UCSD-AML1 (cell line): ENCODE measurements at regions not wholly inside any gene's neighbourhood (a gene's known extent, or its start where the extent isn't known, plus 50 kb on each side); places are given as distances from the start of the nearest gene placed in this dataset.
"Not testable (repeated sequence)": the region's sequence is repeated elsewhere in the genome, so short reads cannot be mapped to it uniquely, and the experiment has no call there.

Experiments used
- DNase-seq: peaks from one replicate; lab custom pipeline; 2025; ENCODE audit not compliant: unreplicated experiment; lab: John Stamatoyannopoulos, UW

DNA sequence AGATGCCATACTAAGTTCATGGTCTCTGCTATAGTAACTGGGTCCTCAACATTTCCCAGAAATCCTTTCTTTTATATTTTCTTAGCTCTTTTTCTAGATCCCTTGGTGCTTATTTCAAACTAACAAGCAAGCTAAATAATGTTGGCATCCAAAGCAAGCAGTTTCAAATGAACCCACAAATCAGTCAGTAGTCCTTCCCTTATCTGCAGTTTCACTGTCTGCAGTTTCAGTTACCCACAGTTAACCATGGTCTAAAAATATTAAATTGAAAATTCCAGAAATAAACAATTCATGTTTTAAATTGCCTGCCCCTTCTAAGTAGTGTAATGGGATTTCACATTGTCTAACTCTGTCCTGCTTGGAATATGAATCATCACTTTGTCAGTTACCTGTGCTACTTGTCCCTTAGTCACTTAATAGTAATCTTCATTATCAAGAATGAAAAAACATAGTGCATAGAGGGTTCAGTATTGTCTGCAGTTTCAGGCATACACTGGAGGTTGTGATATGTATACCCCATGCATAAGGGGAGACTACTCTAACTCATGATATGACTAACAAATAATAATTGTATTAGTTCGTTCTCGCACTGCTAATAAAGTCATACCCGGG lies 633.7 kb downstream of the MECOM start:
- no peak for DNase-seq

DNA sequence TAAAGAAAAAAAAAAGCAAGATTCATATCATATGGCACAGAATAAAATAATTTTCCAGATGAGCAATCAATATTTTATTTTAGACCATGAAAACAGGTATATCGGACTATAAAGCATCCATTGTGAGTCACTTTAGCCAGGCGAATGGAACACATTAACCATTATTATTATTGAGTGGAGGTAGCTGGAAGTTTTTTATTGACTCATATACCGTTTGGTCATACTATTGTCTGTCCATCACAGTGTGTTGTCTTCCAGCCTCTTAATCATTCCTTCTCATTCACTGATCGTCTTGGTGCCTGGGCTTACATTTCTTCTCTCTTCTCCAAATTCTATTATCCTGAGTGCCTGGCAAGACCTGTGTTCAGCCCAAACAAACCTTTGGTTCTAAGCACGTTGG lies 634.8 kb downstream of the MECOM start:
- DNase-seq: no peak

DNA sequence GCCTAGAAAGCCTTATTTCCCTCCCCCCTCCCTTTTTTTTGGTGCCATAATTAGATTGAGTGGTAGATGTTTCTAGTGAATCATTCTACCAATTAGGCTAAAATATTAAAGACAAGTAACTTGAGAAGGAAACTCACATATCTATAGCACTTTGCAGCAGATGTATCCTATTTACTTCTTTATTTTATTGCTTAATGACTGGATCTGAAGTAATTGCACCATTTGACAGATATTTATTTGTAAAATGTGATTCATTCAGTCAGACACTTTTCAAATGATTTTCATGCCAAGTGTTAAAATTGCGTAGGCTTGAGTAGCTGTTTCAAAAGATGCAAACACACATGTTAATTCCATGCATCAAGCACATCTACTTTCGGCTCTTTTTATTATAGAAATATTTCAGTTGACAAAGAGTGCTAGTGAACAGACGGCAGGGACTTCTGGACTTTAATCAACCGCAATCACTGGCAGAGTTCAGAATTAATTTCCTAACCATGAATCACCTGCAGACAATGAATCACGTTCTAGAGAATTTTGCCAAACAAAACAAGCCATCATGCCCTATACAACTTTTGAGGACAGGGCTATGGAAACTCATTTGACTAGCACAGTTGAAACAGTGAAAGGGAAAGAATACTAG lies 636.8 kb downstream of the MECOM start:
- no peak for DNase-seq

DNA sequence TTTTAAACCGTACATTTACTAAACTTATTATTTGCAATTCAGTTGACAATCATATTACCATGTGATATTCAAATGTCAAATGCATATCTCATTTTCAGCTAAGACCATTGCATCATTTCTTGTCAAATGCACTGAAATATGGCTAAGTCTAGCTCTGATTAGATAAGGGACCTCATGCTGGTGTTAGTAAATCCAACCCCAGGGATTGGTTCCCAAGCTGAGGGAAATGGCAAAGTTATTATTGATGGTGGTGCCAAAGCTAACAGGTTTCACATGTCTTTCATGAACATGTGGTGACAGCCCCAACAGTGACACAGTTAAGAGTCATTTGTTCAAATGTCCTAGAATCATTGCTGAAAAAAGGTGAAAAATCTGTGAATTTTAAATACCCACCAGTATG lies 641.1 kb downstream of the MECOM start:
- no peak for DNase-seq

DNA sequence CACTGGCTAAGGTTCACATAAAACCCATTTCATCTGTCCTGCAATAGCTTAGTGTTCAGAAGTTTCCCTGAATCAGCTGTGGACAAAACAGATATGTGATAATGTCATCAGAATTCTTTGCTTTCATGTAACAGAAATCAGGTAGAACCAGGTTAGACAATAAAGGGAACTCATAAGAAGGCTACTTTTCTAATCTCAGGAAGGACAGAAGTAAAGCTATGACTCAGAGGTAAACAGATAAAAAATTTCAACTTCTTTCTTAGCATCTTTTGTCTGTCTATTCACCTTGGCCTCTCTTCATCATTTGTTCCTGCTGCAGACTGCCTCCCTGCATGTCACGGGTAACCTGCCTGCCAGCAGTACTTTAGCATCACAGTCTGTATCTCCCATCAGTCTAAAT lies 643.1 kb downstream of the MECOM start:
- DNase-seq: no peak

DNA sequence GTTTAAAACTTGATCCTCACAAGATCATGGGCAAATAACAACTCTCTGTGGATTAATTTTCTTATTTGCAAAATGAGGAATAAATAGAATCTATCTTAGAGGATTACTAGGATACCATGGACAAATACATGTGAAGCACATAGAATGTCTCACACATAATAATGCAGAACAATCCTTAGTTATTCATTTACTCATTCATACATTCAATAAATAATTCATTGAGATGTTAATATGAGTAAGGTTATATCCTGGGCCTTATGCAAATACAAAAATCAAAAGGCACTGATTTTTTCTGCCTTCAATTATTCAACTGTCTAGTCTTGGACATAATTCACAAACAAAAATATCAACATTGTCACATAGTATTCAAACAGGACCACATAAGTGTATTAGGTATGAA lies 654.1 kb downstream of the MECOM start:
- DNase-seq: no peak

DNA sequence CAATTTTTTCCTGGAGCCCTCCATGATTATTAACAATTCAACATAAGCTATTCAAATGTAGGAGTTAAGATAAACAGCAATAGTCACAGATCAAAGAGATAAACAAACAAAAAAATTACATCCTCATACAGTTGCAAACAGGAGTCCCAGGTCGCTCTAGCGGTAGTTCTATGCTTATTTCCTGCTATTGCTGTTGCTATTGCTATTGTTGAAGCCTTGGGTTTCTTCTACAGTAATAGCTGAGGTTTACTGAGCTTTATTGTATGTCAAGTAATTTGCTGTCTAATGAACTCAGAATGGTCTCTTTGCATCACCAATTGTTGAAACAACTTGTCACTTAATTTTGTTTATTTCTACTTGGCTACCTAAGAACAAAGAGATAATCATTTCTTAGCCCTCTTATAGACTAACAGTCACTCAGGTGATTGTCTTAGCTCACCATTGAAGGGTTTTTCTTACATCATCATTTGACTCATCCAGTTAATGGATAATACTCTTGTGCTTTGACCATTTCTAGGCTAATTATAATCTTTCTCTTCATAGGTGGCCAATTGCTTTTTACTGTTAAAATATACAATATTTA lies 654.6 kb downstream of the MECOM start:
- DNase-seq: no peak

DNA sequence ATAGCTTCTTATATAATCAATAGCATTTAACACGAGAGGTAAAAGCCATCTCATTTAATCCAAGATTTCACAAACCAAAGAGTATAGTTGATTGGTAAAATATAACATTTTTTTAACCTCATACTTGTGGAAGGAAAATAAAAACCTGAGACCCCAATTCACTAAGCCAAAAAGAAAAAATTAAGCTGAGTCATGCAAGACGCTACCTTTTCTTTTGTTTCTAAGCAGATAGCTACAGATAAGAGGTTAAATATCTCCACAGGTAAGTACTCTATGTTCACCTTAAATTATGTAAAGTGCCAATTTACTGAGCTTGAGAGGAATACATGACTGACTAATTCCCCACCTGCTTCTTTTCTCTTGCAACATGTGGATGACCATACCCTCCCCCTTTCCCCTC lies 656.4 kb downstream of the MECOM start:
- DNase-seq: no peak

DNA sequence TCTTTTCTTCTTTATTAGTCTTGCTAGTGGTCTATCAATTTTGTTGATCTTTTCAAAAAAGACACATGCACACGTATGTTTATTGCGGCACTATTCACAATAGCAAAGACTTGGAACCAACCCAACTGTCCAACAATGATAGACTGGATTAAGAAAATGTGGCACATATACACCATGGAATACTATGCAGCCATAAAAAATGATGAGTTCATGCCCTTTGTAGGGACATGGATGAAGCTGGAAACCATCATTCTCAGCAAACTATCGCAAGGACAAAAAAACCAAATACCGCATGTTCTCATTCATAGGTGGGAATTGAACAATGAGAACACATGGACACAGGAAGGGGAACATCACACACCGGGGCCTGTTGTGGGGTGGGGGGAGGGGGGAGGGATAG lies 657.1 kb downstream of the MECOM start:
- DNase-seq: not testable (repeated sequence)

DNA sequence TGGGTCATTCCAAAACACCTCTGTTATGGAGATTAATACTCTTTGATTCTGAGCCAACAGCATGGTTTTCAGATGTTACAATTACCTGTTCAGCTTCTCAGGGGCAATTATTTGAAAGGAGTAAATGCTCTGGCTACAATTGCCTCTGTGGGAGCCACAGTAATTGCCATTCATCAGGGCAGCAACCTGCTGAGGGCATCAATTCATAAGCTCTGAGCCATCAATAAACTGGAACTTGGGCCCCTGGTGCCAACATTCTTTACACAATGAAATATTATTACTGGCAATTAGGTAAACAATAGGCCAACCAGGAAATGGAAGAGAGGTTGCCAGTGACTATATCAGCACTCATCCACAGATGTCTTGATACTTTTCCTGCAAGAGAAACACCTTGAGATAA lies 660.8 kb downstream of the MECOM start:
- no peak for DNase-seq

DNA sequence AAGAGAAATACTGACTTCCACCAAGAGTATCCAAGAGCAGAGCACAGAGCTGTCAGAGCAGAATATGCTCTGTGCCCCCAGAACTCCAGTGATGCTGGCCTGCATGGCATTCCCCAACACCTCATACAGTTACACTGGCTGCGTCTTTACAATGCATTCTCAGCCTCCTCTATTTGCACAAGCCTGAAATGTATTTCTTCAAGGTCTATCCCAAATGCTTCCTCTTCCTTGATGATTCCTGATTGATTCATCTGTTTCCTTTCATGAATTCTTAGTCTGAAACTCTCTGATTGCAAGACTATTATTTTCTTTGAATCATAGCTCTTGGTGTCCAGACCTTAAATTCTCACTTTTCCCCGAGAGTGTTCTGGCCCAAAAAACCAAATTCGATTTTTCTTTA lies 664.7 kb downstream of the MECOM start:
- no peak for DNase-seq

DNA sequence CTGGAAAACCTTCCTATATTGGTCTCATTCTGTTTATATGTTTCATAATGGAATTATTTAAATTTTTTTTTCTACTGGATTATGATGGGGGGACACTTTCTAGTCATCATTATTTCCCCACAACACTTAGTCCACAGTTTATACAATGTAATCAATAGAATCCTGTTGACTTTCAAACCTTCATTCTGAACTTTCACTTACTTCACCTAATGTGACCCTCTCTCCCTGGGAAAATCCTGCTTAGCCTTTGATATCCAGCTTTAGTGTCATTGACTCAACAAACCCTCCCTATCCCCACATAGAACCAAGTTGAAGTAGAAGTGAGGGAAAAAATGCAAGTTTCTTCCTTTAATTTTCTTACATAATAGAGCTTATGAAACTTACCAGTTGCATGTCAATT lies 666.0 kb downstream of the MECOM start:
- DNase-seq: no peak

DNA sequence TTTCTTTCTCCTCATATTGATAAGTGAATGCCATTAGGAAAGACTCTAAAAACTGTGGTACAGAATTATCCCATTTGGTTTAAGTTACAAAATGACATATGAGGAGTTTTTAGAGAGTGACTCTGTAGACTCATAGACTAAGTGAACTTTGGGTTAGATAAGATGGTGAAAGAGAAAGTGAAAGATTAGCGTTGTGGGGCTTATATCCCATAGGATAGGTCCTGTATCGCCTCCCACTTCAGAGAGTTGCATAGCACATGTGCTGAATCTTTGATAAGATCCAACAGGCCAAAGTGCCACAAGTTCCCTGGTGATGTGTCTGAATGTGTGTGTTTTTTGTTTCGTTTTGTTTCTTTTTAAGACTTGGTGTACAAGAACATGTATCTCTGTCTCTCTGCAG lies 666.9 kb downstream of the MECOM start:
- DNase-seq: no peak

DNA sequence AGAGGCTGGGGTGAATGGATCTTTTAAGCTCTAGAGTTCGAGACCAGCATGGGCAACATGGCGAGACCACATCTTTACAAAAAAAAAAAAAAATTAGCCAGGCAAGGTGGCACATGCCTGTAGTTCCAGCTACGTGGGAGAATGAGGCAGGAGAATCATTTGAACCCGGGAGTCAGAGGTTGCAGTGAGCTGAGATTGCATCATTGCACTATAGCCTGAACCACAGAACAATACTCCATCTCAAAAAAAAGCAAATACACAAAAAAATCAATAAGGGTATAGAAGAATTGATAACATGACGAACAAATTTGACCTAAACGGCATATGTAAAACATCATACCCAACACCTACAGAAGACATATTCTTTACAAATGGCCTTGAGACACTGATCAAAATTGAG lies 668.4 kb downstream of the MECOM start:
- no peak for DNase-seq

DNA sequence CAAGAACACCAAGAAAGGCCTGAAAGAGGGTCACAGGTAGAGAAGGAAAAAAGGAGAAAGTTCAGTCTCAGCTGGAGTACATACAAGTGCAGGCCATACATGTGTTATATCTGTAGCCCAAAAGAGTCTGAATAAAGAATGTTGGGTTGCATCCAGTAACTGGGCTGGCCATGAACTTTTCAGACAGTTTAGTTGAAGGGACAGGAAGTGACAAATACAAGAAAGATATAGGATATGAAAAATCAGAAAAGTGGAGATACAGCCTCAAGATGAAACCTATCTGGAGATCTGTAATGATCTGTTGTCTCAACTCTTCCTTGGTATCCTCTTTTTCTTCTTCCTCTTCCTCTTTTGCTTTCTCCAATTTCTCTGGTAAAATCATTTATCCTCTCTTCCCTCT lies 671.7 kb downstream of the MECOM start:
- no peak for DNase-seq

DNA sequence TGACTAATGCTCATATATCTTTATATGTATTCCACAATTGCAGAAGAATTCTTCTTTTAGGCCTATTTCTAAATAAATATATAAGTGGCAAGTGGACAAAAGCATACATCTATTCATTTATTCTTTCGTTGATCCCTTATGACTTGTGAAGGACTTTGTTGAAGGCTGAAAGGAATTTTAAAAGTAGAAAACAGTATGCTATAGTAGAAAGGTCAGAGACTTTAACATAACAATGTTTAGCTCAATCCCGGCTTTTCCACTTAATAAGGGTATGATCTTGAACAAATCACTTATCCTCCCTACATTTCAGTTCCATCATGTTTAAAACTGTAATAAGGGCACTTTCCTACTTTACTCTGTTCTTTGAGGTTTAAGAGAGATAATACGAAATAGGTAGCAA lies 672.9 kb downstream of the MECOM start:
- DNase-seq: no peak

DNA sequence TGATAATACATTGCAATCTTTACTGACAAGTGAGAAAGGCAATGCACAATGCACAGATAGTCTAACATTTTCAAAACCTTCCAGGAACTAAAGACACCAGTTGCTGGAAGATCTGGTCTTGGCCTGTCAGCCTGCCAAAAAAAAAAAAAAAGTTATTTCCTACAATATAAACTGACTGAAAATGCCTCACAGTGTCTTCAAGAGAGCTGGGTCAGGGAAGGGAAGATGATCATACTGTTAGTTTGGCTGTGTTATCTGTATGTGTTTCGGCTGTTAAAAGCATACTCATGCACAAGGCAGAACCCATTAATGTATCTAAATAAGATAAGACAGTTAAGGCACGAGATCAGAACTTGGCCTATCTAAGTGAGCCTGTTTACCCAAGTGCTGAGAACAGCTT lies 673.4 kb downstream of the MECOM start:
- no peak for DNase-seq

DNA sequence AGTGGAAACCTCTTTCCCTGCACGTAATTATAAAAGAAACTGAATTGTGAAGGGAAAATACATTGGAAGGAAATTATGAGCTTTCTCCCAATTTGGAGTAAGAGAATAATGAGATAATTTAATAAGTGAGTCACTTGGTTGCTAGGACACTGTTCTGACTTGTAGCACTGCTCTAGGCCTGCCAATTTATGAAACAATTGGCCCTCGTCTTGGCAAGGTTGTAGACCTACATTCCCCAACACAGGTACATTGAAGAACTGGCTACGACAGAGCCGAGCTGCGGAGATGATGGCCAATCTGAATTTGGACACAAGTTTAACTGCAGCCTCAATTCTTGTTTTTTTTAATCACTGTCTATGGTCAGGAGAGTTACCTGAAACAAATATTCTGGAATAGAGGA lies 674.1 kb downstream of the MECOM start:
- DNase-seq: no peak

DNA sequence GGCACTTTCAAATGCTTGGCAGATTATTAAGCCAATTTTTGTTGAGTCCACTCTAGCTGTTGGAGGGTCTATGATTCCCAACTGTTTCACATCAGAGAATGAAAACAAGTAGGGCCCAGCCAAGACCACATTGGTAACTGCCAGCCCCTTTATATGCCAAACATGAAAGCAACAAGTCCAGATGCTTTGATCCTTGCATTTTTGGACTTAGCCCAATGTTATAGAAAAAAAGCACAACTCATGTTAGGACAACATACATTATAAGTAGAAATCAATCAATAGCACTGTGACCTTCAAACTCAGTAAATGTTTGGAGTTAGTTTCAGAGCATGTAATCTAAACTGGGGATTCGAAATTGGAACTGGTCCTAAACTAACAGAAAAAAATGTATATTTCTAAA lies 674.7 kb downstream of the MECOM start:
- no peak for DNase-seq

DNA sequence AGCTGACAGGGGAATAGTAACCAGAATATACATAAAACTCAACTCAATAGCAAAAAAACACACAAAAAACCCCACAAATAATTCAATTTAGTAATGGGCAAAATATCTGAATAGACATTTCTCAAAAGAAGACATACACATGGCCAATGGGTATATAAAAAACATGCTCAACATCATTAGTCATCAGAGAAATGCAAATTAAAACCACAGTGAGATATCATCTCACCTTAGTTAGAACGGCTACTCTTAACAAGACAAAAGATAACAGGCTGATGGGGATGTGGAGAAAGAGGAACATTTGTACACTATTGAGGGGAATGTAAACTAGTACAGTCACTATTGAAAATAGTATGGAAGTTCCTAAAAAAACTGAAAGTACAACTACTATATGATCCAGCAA lies 678.6 kb downstream of the MECOM start:
- no peak for DNase-seq

DNA sequence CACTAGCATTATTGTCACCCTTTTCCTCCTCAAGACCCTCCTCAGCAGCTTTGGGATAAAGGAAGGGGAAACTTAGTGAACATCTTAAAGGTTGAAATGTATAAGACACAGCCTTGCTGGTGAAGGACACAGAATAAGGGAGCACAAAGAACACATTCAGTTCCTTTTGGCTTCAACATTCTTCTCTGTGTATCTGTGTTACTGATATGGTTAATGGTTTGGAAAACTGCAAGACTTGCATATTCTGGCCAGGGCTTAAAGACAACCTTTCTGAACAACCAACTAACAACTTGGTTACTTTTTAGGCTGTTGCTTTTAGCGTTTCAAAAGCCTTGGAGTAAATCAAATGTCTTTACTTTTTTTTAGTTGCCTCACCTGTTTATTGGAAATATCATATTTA lies 680.5 kb downstream of the MECOM start:
- DNase-seq: no peak

DNA sequence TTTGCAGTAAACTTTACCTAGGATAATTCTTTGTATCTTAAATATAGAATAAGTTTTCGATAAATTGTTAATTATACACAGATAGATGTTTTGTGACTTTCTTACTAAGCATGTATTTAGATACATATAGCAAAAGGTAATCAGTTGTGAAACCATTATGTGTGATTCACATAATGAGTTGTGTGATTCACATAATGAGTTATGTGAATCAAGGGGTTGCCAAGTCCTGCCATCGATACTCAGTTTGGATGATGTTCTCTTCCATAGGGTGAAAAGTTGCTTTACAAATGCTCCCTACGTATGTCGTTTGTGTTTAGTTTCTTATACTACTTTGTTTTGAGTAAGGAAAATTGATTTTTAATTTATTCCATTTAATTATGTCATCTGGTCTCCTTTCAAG lies 682.1 kb downstream of the MECOM start:
- DNase-seq: no peak
